MM.1S (cell line): ENCODE measurements at regions not wholly inside any gene's neighbourhood (a gene's known extent, or its start where the extent isn't known, plus 50 kb on each side); places are given as distances from the start of the nearest gene placed in this dataset.

ENCODE experiments used
- DNase-seq: peaks from one replicate; pipeline ENCODE4 v3.0.0-alpha.2; 2015
- H2AFZ ChIP-seq: fragments of 300-600 bp; sonication (generic); 2 replicates; pipeline ENCODE4 v1.6.0; 2016; ENCODE audit warnings: antibody characterized with exemption, low read length
- H3F3A ChIP-seq: fragments of 300-600 bp; sonication (generic); 2 replicates; pipeline ENCODE4 v1.6.1; 2016; ENCODE audit warnings: mild to moderate bottlenecking, antibody characterized with exemption, low read length, moderate library complexity, mixed read lengths; ENCODE audit not compliant: insufficient read depth
- H3K27ac ChIP-seq: fragments of 300-600 bp; sonication (generic); 2 replicates; pipeline ENCODE4 v1.5.1; 2016; ENCODE audit warnings: mild to moderate bottlenecking, low read length
- H3K27me3 ChIP-seq: fragments of 300-600 bp; sonication (generic); replicated peaks from 2 replicates; pipeline ENCODE4 v1.6.0; 2016; ENCODE audit warnings: low read length; ENCODE audit not compliant: insufficient read depth
- H3K36me3 ChIP-seq: fragments of 300-600 bp; sonication (generic); replicated peaks from 2 replicates; pipeline ENCODE4 v1.6.1; 2016; ENCODE audit warnings: mild to moderate bottlenecking, low read length, mixed read lengths; ENCODE audit not compliant: insufficient read depth
- H3K4me1 ChIP-seq: fragments of 300-600 bp; sonication (generic); 2 replicates; pipeline ENCODE4 v1.6.1; 2016; ENCODE audit warnings: low read length, mixed read lengths
- H3K4me2 ChIP-seq: fragments of 300-600 bp; sonication (generic); 2 replicates; pipeline ENCODE4 v1.6.0; 2016; ENCODE audit warnings: low read depth, low read length
- H3K4me3 ChIP-seq: fragments of 300-600 bp; sonication (generic); 2 replicates; pipeline ENCODE4 v1.5.1; 2016; ENCODE audit warnings: low read length, mixed read lengths
- H3K79me2 ChIP-seq: fragments of 300-600 bp; sonication (generic); 2 replicates; pipeline ENCODE4 v1.6.1; 2016; ENCODE audit warnings: mixed run types, low read length, mixed read lengths
- H3K9ac ChIP-seq: fragments of 300-600 bp; sonication (generic); 2 replicates; pipeline ENCODE4 v1.6.1; 2016; ENCODE audit warnings: low read length, mixed read lengths
- H3K9me2 ChIP-seq: fragments of 300-600 bp; sonication (generic); replicated peaks from 2 replicates; pipeline ENCODE4 v1.6.1; 2016; ENCODE audit warnings: mild to moderate bottlenecking, low read length, mixed read lengths; ENCODE audit not compliant: insufficient read depth
- H3K9me3 ChIP-seq: fragments of 300-600 bp; sonication (generic); replicated peaks from 2 replicates; pipeline ENCODE4 v1.6.1; 2016; ENCODE audit warnings: mild to moderate bottlenecking, low read length, mixed read lengths; ENCODE audit not compliant: insufficient read depth
- H4K20me1 ChIP-seq: fragments of 300-600 bp; sonication (generic); 2 replicates; pipeline ENCODE4 v1.6.1; 2016; ENCODE audit warnings: mild to moderate bottlenecking, low read length, moderate library complexity, mixed read lengths; ENCODE audit not compliant: insufficient read depth
- EZH2 ChIP-seq: fragments of 300-600 bp; sonication (generic); optimal IDR thresholded peaks from 2 replicates; pipeline ENCODE3; 2017; ENCODE audit warnings: low read depth, mild to moderate bottlenecking, antibody characterized with exemption, low read length, mixed read lengths
- EZH2phosphoT487 ChIP-seq: fragments of 300-600 bp; sonication (generic); IDR thresholded peaks from 2 replicates; pipeline ENCODE4 v1.6.1; 2018; ENCODE audit warnings: antibody characterized with exemption, low read length
- TF ChIP-seq, protein P1 (sequence below): fragments of 300-600 bp; sonication (generic); IDR thresholded peaks from 2 replicates; pipeline ENCODE4 v1.5.1; 2016; ENCODE audit warnings: antibody characterized with exemption, low read length, mixed read lengths

- no peaks in the 10 kb centered on the region for H3K36me3 ChIP-seq
- H3K4me3 ChIP-seq: no peak overlapping the region
- no peak overlapping the region for H2AFZ ChIP-seq
- H3K27me3 ChIP-seq: no peaks in the 10 kb centered on the region
- no peaks in the 10 kb centered on the region for H3K4me1 ChIP-seq
- TF ChIP-seq EZH2phosphoT487 (no peak), EZH2 (no peak)
- TF ChIP-seq, protein P1, sequence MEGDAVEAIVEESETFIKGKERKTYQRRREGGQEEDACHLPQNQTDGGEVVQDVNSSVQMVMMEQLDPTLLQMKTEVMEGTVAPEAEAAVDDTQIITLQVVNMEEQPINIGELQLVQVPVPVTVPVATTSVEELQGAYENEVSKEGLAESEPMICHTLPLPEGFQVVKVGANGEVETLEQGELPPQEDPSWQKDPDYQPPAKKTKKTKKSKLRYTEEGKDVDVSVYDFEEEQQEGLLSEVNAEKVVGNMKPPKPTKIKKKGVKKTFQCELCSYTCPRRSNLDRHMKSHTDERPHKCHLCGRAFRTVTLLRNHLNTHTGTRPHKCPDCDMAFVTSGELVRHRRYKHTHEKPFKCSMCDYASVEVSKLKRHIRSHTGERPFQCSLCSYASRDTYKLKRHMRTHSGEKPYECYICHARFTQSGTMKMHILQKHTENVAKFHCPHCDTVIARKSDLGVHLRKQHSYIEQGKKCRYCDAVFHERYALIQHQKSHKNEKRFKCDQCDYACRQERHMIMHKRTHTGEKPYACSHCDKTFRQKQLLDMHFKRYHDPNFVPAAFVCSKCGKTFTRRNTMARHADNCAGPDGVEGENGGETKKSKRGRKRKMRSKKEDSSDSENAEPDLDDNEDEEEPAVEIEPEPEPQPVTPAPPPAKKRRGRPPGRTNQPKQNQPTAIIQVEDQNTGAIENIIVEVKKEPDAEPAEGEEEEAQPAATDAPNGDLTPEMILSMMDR: no peak
- no peaks in the 10 kb centered on the region for H3K9me2 ChIP-seq
- no peak for DNase-seq
- H3F3A ChIP-seq: no peaks in the 10 kb centered on the region
- H4K20me1 ChIP-seq: no peaks in the 10 kb centered on the region
- no peak overlapping the region for H3K4me2 ChIP-seq
- H3K9me3 ChIP-seq: no peaks in the 10 kb centered on the region
- no peaks in the 10 kb centered on the region for H3K79me2 ChIP-seq
- H3K9ac ChIP-seq: no peak overlapping the region
- H3K27ac ChIP-seq: no peak overlapping the region
These were observed 1525.0 kb upstream of the MIR17HG start for GRCh38 chr13:89822467-89822866.

GRCh38 chr13:89827552-89827951 is 1519.9 kb upstream of the MIR17HG start:
- no peaks in the 10 kb centered on the region for H4K20me1 ChIP-seq
- H3K27ac ChIP-seq: no peak overlapping the region
- H3K36me3 ChIP-seq: no peaks in the 10 kb centered on the region
- no peak overlapping the region for H3K4me2 ChIP-seq
- H3K9ac ChIP-seq: no peak overlapping the region
- H3K9me2 ChIP-seq: no peaks in the 10 kb centered on the region
- H3F3A ChIP-seq: no peaks in the 10 kb centered on the region
- H3K4me3 ChIP-seq: no peak overlapping the region
- H2AFZ ChIP-seq: no peak overlapping the region
- H3K79me2 ChIP-seq: no peaks in the 10 kb centered on the region
- no peaks in the 10 kb centered on the region for H3K4me1 ChIP-seq
- H3K27me3 ChIP-seq: no peaks in the 10 kb centered on the region
- no peaks in the 10 kb centered on the region for H3K9me3 ChIP-seq
- TF ChIP-seq, protein P1: no peak
- TF ChIP-seq EZH2phosphoT487 (no peak), EZH2 (no peak)
- no peak for DNase-seq

DNA sequence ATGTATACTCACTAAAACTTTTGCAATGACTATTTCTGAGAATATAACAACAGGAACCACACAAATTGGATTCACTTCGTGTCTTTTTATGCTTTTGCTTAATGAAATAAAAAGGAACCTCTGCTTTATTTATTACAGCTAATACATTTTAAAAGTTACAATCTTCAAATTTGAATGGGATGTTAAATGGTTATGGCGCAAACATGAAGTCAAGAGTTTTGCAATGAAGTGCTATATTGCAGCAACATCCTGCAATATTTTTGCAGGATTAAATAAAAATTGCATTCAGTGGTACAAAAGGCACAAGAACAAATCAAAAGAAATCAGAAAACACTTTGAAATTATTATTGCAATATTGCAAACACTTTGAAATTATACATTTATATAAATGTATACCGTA is 1519.0 kb upstream of the MIR17HG start:
- no peaks in the 10 kb centered on the region for H4K20me1 ChIP-seq
- H3K9me2 ChIP-seq: no peaks in the 10 kb centered on the region
- no peaks in the 10 kb centered on the region for H3K27me3 ChIP-seq
- no peak overlapping the region for H3K9ac ChIP-seq
- no peak overlapping the region for H3K4me2 ChIP-seq
- TF ChIP-seq, protein P1: no peak
- no peak for TF ChIP-seq EZH2phosphoT487
- no peak for TF ChIP-seq EZH2
- no peak overlapping the region for H3K27ac ChIP-seq
- H3F3A ChIP-seq: no peaks in the 10 kb centered on the region
- no peaks in the 10 kb centered on the region for H3K36me3 ChIP-seq
- no peaks in the 10 kb centered on the region for H3K4me1 ChIP-seq
- no peaks in the 10 kb centered on the region for H3K79me2 ChIP-seq
- no peak for DNase-seq
- H3K9me3 ChIP-seq: no peaks in the 10 kb centered on the region
- H3K4me3 ChIP-seq: no peak overlapping the region
- H2AFZ ChIP-seq: no peak overlapping the region
